Stimulated activated CD8-positive, alpha-beta memory T cell treated with anti-CD3 and anti-CD28 coated beads, Interleukin-7, amount 100 ng/mL, for 24 hours (primary cell): ENCODE measurements at regions not wholly inside any gene's neighbourhood (a gene's known extent, or its start where the extent isn't known, plus 50 kb on each side); places are given as distances from the start of the nearest gene placed in this dataset.
"Not testable (repeated sequence)": the region's sequence is repeated elsewhere in the genome, so short reads cannot be mapped to it uniquely, and the experiment has no call there.

Experiments used
- DNase-seq: peaks from one replicate; pipeline ENCODE4 v3.0.0-alpha.2; 2020; ENCODE audit warnings: low read depth

DNA sequence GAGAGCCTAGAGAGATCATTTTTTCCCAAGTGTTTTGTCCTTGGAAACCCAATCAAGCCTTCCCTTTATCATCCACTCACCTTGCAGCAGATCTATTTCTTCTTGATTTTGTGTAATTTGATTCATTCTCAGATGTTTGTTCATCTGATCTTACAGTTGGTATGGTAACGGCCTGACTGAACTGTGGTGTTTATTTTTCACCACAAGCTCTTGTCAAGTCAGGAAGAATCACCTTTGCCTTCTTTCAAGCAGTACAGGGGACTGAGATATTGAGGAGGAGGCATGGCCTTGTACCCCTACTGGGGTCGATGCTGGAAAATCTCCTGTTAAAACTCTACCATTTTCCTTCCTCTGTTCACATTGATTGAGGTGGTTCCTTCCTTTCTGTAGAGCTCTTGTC, 361.4 kb upstream of the CFAP20DC start:
- no peak for DNase-seq

DNA sequence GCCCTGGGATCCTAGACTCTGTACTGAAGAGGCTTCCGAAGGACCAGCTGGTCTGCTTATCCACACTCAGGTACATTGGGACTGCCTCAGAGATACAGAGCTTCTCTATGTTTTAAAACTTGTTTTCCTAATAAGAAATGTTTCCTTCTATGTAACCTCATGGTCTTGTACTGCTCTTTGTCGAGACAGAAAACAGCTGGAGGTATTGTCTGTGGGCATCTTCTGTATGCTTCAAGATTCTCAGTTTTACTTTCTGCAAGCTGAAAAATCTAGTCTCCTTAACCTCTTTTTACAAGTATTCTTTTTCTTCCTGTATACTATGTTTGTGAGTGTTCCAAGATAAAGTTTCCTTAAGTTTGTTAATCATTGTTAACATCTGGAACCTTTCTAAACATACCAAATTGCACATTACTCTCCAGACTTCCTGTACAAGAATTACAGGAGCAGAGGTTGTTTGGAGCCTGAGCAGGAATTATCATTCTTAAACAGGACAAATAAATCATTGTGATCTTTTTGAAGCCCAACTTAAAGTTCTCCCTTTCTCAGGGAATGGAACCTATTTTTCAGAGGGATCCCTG, 358.3 kb upstream of the CFAP20DC start:
- no peak for DNase-seq

DNA sequence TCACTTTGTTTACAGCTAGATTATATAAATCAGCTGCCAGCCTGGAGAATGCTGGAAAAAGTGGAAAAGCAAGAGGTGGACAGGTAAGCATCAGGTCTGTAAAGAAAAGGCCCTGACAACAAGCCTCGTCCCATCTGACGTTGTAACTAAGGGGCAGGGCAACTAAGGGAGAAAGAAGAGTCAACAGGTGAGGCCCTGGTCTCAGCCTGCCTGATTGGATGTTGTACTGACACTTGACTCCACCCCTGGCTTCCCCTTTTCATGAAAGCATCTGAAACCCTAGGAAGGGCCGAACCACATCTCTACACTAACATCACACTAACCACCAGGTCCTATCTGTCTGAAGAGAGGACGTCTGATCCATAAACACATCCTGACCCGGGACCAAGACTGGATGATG, 357.6 kb upstream of the CFAP20DC start:
- DNase-seq = no peak

DNA sequence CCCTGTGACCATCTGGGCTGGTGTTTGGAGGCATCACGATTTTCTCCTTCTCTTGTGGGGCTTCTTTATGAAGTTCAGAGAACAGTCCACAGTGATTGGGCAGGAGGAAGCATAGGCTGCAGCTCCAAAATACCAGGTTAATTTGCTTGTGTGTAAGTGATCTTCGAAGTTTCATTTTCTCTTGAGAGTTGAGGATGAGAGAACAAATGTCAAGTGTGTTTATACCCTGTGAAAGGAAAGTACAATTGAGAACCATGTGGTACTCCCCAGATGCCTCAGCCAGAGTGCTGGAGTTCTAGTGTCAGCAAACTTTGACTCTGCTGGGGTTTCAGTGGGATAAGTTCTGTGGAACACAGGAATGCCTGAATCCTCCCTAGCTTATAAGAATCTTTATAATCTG, 357.1 kb upstream of the CFAP20DC start:
- no peak for DNase-seq

DNA sequence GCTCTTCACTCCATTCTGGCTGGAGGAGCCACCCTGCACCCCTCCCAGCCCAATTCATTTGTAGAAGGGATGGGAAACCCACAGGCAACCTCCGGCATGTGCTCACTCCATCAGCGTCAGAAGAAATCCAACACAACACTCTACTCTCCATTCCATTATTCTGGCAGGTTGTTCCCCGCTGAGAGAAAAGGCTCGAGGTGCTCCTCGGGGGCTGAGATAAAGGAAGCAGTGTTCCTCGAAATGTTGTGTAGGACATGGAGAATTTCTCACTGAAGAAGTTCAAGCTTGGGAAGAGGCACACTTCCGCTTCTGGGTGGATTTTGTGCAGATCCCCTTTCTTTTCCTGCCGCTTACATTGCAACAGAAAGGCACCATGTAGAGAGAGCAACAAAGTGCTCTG, 355.0 kb upstream of the CFAP20DC start:
- DNase-seq = no peak

DNA sequence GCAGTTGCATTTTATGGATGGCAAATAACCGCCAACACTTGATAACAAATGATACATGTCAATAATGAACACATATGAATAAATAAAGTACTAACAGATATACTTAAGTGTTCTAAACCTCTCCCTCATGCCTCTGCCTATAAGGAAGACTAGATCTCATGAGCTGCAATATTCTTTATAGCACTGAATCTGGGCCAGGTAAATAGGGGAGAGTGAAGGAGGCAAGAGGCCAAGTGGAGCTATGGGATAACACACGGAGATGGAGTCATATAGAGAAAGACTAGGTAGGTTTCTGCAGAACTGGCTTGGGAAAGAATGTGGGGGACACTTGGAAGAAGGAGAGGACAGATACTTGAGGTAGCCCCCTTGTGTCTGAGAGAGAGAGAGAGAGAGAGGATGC, 354.2 kb upstream of the CFAP20DC start:
- DNase-seq = no peak

DNA sequence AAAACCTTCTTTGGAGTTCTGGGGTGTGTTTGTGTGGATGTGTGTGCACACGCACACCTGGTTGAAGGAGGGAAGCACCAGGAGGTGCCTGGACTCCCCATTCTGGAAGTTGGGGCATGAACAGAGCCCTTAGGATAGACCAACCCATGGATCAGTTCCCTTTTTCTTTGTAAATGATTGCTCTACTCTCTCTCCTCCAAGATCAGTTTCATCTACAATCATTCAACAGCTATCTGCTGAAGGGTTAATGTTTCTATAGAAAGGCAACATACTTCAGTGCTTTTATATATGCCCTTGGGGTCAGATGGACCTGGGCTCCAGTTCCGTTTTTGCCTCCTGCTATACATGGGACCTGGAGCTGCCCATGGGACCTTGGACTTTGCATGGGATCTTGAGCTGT, 352.1 kb upstream of the CFAP20DC start:
- DNase-seq = no peak

DNA sequence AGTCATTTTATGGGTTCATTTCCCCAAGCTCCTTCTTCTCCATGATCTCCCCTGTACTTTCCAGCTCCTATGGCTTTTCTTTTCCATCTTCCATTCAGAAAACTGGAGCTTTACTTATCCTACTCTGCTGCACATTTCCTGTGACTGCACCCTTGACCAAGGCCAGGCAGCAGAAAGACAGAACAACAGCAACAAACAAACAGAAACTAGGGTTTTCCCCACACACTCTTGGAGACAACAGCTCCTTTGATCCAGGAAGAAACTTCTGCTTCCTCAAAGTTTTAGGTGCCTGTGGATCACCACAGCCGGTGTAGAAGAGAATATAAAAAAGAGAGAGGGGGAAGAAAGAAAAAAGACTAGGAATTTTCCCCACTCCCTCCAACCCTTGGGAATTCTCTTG, 342.3 kb upstream of the CFAP20DC start:
- no peak for DNase-seq

DNA sequence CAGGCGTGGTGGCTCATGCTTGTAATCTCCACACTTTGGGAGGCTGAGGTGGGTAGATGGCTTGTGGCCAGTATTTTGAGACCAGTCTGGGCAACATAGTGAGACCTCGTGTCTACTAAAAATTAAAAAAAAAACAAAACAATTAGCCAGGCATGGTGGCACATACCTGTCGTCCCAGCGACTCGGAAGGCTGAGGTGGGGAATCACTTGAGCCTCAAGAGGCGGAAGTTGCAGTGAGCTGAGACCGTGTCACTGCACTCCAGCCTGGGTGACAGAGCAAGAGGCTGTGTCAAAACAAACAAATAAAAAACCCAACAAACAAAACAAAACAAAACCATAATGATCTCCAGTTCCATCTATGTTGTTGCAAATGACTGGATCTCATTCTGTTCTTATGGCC, 341.3 kb upstream of the CFAP20DC start:
- DNase-seq = no peak

DNA sequence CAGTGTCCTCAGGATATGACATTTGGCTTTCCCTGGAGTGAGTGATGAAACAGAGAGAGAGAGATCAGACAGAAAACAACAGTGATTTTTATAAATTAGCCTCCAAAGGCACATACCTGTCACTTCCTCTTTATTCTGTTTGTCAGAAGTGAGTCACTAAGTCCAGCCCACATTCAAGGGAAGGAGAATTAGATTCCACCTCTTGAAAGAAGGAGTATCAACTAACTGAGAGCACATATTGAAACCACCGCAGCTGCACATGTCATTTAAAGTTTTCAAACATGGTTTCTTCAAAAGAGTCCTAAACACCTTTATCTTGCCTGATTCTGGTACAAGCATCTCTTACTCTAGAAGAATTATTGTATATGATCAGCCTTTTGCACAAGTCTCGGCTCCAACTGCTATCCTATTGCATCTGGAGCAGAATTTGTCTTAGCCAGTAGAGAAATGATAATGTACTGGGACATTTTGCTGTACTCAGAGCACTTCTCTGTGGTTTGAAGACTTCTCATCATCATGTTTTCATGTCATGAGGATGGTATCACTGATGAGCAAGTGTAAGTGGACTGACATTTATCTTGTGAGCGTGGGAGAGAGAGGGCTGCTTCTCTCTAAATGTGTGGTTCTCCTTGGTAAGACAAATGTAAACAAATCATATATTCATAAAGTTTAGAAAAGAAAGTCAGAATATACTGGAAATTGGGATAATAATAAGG, 338.9 kb upstream of the CFAP20DC start:
- no peak for DNase-seq

DNA sequence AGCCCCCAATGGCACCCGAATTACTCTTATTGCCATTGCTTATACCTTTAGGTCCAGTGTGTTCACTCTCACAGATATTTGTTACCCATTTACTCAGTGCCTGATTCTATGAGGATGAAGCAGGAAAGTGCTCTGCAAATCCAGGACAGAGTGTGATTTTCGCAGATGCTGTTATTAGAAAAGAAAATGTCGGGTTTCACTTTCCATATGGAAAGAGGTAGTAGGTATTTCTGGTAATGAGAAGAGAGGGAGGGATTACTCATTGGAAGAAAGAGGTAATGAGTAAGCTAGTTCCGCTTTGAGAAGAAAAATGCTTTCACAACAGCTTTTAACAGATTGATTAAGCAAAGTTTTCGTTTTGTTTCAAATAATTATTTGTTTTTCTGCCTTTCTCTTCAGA, 336.3 kb upstream of the CFAP20DC start:
- no peak for DNase-seq

DNA sequence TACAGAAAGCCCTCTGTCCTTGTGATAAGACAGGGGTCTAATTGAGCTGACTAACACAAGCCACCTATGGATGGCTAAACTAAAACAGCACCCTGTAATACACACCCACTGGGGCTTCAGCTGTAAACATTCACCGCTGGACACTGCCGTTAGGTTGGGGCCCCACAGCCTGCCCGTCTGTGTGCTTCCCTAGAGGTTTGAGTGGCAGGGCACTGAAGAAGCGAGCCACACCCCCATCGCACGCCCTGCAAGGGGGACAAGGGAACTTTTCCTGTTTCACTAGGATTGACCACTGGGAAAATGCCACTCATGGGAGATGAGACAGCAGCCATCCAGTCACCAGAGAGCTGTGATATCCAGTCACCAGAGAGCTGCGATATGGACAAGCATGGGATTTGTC, 335.7 kb upstream of the CFAP20DC start:
- no peak for DNase-seq

DNA sequence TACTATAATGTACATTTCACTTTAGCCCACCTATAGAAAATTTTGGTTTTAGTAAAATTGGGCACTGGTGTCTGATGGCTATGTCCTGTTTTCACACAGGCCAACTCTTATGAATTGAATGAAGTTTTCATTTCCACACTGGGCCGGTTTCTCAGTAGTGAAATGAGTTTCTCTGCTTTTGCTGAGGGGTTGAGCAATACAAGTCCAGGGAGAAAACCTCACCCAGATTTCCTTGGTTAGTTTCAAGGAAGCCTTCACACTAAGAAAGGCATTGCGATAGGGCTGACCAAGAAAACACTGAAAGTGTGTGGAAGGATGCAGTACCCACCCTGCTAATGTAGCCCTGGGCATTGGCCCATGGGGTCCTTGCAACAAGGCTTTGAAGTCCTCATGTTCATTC, 331.5 kb upstream of the CFAP20DC start:
- no peak for DNase-seq

DNA sequence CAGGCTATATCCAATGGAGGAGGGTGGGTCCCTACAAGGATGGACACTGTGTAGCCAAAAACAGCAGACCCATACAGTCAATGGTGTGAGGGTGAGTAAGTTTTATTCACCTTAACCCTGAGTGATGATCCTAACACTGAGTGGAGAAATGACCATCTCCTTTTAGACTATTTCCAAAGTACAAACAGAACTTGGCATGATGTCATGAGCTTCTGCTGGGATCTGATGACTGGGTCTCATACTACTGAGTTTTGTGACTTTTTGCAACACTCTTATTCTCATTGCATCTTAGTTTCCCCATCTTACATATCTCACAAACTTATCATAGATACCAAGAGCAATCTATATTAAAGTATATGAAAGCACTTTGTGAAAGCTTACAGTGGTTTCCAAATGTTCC, 330.3 kb upstream of the CFAP20DC start:
- no peak for DNase-seq

DNA sequence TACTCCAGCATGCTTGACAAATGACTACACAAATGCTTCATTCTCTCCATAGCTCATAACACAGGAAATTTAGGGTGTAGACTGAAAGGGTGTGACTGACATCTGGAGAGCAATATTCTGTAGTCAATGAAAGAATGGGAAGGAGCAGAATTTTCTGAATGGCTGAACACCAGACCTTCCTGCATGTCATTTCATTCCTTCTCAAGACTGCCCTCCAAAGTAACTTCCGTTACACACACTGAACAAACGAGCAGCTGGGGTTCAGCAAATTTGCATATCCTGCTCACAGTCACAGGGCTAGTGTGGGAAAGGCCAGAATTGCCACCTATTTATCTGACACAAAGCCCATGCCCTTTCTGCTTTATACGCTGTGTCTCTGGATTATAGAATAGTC, 325.0 kb upstream of the CFAP20DC start:
- DNase-seq = no peak

DNA sequence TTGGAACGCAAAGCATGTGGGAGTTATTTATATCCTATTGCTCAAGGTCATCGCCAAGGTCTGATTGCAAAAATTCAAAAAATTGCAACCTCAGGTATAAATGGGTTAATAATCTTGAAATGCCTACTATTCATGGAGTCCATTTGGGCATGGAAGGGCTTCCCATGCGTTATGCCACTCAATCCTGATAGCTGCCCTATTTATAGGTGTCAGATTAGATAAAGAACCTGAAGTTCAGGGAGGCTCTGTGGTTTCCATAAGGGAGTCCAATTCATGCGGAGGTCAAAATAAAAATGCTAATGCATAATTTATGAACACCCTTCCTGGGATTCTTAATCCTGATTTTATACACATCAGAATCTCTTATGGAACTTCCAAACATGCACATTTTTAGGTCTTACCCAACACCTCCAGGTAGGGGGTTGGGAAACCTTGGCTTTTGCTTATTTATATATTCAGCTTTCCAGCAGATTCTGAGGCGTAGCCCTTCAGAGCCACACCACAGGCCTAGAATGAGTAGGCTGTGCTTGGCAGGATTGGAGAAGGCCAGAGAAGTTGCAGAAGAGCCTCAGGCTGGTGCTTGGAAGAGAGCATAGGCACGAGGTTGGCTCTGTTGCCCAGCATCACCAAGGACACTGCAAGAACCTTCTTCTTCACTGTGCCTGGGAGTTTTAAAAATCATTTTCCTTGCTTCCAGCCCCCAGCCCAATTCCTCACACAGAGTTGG, 324.4 kb upstream of the CFAP20DC start:
- DNase-seq = no peak

DNA sequence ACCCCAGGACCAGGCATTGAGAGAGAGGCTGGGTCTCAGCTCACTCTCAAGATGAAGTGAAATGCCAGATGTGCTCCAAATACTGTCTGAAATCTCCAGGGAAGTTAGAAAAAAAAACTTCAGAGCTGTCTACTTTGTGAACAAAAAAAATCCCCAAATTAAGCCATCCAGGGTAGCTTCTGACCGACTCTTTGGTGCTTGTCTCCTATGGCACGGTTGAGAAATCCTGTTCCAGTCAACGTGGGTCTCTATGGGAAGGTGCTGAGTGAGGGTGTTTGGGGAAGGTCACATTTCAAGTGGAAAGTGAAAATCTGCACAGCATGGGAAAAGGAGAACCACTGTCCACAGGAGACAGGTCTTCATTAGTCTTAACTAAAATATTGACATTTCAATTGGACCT, 322.5 kb upstream of the CFAP20DC start:
- DNase-seq = no peak

DNA sequence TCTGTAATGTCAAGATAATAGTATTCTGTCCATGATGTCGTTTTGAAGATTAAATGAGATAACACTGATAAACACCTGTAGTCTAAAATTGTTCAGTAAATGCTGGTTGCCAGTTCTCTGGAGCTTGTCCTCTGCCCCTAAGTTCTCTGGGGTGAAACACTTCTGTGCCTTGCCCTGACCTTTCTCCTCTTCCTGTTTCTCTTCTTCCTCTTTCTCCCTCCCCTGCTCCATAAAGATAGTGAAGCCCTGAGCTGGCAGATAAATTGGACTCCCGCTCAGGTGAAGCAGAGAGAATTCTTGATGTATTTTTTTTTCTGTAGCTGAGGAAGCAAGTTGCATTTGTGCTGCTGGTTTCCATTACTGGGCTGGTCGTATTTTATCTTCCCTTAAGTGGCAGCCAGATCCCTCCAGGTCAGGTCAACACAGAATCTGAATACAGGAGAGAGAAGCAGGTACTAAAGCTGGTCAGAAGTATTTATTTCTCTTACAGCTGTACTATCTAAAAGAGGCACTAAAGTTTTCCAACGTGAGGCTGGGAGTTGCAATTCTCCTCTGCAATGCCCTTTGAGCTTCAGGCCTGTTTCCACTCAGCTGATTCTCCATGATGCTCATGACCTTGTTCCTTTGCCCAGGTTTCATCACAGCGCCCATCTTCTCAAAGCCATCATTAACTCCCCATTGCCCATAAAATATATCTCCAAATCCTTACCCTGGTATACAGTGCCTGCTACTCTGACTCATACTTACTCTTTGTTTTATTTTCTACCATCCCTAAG, 319.3 kb upstream of the CFAP20DC start:
- no peak for DNase-seq

DNA sequence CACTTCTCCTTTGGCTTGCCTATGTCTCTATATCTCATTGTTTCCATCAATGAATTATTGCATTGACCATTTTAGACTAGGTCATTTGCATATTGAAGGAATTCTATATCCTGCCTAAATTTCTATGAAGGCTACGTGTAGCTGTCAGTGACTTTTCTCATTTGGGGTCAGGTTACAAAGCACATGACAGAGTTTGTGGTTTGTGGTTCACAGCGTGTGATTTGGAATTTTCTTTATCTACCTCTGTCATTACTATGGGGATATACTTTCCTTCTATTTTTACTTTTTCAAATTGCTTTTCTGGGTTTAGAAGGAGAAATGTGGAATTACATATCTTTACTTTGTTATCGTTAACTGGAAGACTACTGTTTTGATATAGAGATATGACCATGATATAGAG, 317.3 kb upstream of the CFAP20DC start:
- no peak for DNase-seq

DNA sequence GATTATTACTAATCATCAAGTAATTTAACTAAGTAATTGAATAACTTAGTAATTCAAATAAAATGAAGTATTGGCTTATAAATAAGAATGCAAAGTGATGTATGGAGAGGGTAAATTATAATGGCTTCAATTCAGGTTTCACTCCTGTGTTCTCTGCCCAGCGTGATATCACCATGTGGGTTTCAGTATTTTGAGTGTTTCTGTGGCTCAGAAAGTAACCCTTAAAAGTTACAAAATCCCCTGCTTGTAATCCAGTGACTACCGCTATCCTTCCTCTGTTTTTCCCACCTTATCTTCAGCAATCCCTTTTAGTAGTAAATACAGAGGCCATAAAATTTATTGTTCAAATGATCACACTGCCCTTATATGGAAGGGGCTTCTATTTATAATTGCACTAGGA, 316.4 kb upstream of the CFAP20DC start:
- no peak for DNase-seq

DNA sequence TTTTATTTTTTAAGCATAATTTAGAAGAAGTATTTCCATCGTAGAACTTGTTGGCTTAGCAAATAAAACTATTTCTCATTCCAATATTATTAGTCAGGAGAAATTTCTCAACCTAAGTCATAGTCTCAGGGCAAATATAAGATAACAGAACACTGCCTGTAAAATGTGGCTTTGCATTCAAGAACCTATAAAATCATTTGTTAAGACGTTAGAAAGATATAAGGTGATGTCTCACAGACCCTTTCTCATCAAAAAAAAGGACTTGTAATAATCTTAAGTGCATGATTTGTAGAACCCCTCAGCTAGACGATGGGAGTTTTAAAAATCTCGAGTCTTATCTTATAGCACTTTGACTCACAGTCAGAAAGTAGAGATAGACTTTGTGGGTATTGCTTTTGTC, 314.7 kb upstream of the CFAP20DC start:
- DNase-seq = no peak

DNA sequence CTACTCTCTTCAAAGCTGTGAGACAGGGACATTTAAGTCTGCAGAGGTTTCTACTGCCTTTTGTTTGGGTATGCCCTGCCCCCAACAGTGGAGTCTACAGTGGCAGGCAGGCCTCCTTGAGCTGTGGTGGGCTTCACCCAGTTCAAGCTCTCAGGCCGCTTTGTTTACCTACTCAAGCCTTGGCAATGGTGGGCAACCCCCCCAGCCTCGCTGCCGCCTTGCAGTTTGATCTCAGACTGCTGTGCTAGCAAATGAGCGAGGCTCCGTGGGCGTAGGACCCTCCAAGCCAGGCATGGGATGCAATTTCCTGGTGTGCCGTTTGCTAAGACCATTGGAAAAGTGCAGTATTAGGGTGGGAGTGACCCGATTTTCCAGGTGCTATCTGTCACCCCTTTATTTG, 310.5 kb upstream of the CFAP20DC start:
- not testable (repeated sequence) for DNase-seq

DNA sequence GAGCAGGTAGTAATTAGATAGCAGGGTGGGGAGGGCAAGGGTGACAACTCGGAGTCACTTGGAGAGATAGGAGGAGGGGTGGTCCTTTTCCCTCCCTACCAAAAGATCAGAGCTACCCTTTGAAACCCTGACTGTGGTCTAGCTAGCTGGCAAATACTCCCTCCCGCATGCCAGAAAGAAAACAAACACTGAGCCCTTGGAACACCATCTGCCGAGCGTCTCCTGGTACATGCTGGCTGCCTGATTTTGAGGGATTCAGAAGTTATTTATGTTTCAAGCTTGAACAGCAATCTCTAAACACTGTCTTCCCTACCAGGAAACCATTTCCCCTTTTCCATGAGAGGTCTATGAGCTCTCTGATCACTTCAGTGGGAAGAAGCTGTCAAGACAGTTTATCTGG, 291.6 kb upstream of the CFAP20DC start:
- DNase-seq = no peak
